ENCODE measurements at regions not wholly inside any gene's neighbourhood (a gene's known extent, or its start where the extent isn't known, plus 50 kb on each side); places are given as distances from the start of the nearest gene placed in this dataset.

DNA sequence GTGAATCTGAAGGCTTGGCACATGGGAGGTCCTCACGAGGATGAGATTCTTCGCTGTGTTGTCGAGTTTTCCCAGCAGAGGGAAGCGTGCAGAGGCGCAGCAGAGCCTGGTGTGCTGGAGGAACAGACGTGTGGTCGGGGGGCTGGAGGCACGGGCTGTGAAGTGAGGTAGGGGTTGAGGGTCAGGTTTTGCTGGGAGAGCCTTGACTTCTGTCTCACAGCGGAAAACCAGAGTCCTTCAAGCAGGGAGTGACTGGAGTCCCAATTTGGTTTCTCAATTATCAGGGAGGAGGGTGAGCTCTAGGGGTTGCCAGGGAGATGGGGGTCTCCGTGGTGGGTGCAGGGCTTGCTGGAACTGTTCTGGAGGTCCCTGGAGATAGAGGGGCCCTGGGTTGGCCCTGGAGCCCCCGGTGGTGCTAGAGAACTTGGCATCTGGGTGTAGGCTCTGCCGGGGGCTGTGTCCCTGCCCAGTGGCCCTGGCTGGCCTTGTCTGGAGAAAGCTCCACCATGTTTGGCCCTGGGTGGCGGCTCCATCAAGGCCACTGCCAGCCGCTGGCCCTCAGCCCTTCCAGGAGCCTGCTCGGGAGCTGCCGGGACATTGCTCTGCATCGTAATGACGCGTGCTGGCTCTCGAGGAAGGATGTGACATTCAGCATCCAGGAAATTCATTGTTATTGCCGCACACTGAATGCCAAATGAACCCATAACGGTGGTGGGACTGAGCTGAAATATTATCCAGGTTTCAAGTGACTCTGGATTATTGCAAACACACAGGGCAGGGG is 215.7 kb downstream of the KIF26A start:
- ATAC-seq (ENCODE audit: low FRiP score): no peak
- no peak for DNase-seq (ENCODE audit: low spot score)
- TF ChIP-seq, protein P1, sequence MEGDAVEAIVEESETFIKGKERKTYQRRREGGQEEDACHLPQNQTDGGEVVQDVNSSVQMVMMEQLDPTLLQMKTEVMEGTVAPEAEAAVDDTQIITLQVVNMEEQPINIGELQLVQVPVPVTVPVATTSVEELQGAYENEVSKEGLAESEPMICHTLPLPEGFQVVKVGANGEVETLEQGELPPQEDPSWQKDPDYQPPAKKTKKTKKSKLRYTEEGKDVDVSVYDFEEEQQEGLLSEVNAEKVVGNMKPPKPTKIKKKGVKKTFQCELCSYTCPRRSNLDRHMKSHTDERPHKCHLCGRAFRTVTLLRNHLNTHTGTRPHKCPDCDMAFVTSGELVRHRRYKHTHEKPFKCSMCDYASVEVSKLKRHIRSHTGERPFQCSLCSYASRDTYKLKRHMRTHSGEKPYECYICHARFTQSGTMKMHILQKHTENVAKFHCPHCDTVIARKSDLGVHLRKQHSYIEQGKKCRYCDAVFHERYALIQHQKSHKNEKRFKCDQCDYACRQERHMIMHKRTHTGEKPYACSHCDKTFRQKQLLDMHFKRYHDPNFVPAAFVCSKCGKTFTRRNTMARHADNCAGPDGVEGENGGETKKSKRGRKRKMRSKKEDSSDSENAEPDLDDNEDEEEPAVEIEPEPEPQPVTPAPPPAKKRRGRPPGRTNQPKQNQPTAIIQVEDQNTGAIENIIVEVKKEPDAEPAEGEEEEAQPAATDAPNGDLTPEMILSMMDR (IDR thresholded peaks at IDR 0.05): no peak

- no peak for DNase-seq (ENCODE audit: low spot score)
Measured at GRCh38 chr14:104355101-104356019, 217.0 kb downstream of the KIF26A start.

DNA sequence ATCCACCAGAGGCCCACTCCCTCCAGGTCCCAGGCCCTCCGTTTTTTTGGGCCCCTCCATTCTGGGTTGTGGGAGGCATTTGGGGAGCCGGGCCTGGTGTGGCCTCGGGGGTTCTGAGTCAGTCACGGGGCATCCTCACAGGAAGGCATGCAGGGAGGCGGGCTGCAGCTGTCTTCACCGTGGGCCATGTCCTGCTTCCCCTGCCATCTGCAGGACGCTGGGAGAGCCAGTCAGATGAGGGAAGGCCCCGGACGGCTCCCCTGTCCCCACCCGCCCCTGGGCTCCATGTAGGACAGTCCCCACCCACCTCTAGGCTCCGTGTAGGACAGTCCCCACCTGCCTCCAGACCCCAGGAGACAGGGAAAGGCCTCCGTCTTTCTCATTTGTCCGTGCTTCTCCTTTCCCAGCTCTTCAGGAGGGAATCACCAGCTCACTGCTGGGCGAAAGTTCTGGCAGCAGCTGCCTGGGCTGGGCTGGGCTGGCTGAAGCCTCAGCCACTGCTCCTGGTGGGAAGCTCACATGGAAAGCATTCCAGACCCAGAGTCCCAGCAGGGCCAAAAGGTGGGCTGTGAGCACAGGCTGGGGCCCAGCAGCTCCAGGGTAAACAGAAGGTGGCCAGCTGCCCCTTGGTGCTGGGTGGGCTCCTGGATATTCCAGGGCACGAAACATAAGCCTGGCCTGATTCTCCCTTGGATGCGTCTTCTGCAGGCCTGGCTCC is 217.8 kb downstream of the KIF26A start:
- ATAC-seq (ENCODE audit: low FRiP score) (no peak), DNase-seq (ENCODE audit: low spot score) (no peak)
- TF ChIP-seq, protein P1 (IDR thresholded peaks at IDR 0.05): no peak

More at GRCh38 chr14:104355101-104356019, 217.0 kb downstream of the KIF26A start:
- no peak for ATAC-seq (ENCODE audit: low FRiP score)
- TF ChIP-seq, protein P1 (IDR thresholded peaks at IDR 0.05): no peak

DNA sequence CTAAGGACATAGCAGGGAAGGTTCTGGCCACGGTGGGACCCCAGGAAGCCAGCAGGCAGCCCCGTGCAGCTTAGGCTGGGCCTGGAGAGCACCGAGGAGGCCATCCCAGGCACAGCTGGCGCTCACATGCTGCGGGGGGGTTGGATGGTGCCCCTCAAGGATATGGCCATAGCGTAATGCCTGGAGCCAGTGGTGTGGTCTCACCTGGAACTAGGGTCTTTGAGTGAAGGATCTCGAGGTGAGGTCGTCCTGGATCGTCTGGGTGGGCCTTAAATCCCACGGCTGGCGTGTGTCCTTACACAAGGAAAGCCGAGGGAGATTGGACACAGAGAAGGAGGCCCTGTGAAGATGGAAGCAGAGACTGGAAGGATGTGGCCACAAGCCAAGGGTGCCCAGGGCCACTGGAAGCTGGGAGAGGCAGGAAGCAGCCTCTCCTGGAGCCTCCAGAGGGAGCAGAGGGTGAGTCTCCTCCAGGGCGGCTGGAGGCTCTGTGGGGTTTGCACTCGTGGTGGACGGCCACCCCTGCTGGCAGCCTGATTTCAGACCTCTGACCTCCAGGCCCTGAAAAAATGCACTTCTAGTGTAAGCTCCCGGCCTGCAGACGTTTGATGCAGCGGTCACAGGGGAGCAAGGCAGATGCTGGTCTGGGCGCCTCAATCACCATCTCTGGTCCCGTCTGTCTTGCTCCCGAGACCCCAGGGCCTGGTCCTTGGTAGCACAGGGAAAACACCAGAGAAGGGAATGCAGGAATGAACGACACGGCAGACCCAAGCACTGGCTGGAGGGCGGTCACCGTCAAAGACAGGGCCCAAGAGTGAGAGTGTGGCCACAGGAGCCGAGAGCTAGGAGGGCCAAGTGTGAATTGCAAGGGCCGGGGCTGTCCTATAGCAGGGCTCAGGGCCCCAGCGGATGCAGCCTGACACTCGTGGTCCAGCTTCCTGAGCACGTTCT is 218.6 kb downstream of the KIF26A start:
- TF ChIP-seq, protein P1 (IDR thresholded peaks at IDR 0.05): no peak
- DNase-seq (ENCODE audit: low spot score) (no peak), ATAC-seq (ENCODE audit: low FRiP score) (no peak)

GRCh38 chr14:104357689-104358527 is 219.5 kb downstream of the KIF26A start:
- TF ChIP-seq, protein P1 (IDR thresholded peaks at IDR 0.05): no peak
- DNase-seq (ENCODE audit: low spot score): no peak
- no peak for ATAC-seq (ENCODE audit: low FRiP score)
